Cardiac fibroblast (primary cell): ENCODE measurements at regions not wholly inside any gene's neighbourhood (a gene's known extent, or its start where the extent isn't known, plus 50 kb on each side); places are given as distances from the start of the nearest gene placed in this dataset.

Source experiments
- DNase-seq, 2 donors: peaks; one replicate each; pipeline versions ENCODE4 v3.0.0 to v3.0.0-alpha.2; 2010; ENCODE audit warnings: low read depth in 2 of 2
- H3K4me3 ChIP-seq, 2 donors: replicated peaks in 1 of 2; 1 replicate in 1 of 2; 2 replicates in 1 of 2; pipeline ENCODE4 v1.5.1; 2011; ENCODE audit warnings: low read depth in 2 of 2, low read length in 2 of 2, mild to moderate bottlenecking in 2 of 2, moderate library complexity in 1 of 2
- TF ChIP-seq, protein P1 (sequence below): IDR thresholded peaks from one replicate; pipeline ENCODE4 v1.5.1; 2011; ENCODE audit warnings: low read depth, mild to moderate bottlenecking, low read length, inconsistent platforms

DNA sequence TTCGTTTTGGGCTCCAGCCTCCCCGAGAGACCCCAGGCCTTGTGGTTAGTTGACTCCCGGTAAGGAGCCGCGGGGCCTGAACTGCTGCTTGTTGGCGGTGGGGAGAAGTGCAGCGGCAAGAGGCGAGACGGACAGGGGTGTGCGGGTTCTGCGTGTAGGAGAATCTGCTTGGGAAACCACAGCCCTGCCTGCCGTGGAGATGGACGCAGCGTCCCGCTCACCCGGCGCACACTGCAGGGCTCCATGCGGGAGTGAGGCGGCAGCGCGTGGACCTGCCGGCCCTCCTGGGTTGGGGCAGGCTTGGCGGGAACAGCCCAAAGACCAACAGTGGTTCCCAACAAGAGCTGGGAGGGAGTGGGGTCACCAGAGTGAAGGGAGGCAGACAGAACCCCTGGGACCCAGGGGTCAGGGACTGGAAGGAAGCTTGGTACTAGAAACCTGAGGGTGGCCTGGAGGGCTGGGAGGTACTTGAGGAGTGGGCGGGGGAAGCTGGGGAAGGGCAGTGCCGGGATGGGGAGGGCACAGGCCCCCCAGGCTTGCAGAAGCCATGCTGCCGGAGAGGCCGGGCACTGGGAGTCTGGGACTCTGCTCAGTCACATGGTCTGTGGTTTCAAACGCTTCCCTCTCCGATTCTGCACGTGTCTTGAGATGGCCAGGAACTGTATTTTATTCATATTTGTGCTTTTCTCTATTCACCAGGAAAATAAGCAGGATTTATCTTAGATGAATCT is 70.8 kb downstream of the RGS12 start:
- no peak overlapping the region for H3K4me3 ChIP-seq
- TF ChIP-seq, protein P1, sequence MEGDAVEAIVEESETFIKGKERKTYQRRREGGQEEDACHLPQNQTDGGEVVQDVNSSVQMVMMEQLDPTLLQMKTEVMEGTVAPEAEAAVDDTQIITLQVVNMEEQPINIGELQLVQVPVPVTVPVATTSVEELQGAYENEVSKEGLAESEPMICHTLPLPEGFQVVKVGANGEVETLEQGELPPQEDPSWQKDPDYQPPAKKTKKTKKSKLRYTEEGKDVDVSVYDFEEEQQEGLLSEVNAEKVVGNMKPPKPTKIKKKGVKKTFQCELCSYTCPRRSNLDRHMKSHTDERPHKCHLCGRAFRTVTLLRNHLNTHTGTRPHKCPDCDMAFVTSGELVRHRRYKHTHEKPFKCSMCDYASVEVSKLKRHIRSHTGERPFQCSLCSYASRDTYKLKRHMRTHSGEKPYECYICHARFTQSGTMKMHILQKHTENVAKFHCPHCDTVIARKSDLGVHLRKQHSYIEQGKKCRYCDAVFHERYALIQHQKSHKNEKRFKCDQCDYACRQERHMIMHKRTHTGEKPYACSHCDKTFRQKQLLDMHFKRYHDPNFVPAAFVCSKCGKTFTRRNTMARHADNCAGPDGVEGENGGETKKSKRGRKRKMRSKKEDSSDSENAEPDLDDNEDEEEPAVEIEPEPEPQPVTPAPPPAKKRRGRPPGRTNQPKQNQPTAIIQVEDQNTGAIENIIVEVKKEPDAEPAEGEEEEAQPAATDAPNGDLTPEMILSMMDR = no peak
- DNase-seq = no peak

DNA sequence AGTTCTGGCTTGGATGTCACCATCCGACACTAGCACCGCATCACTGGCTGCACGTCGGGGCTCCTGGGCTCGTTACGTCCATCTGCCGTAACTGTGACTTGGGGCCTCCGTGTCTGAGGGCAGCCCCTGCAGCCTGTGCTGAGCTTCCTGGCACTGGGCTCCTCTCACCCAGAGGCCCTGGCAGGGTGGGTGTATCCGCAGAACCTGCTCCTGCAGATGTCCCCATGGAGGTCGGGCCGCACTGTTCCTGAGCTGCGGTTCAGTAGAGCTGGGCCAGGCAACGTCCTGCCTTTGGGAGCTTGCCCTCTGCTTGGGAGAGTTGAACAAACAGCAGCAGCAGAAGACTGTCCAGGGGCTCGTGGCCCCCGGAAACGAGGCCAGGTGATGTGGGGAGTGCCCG is 71.4 kb downstream of the RGS12 start:
- TF ChIP-seq, protein P1 = no peak
- H3K4me3 ChIP-seq = no peak overlapping the region
- no peak for DNase-seq

DNA sequence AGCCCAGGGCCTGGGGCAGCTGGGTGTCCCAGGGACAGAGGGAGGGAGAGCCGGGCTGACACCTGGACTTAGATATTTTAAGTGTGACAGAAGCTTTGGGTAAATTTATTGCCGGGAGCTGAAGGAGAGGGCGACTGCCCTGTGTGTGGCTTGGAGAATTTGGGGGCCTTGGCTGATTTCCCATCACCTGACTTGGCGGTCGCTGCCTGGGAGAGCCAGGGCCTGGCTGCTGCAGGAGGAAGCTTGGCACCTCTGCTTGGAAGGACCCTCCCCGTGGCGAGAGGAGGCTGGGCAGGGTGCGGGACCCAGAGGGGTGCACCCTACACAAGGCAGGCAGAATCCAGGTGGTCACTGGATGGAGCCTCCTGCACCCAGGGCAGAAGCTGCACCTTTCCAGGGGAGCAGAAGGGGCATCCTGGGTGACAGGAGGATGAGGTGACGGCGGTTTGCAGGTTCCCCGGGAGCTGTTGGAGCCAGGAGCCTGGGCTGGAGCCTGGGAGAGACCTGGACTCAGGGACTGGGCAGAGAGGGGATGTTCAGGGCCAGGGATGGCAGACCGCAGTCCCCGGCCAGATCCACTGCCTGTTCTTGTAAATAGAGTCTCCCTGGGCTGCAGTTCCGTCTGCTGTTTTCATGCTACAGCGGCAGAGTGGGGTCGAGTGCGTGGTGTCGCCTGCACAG is 72.0 kb downstream of the RGS12 start:
- TF ChIP-seq, protein P1 = no peak
- H3K4me3 ChIP-seq = no peak overlapping the region
- DNase-seq = no peak

DNA sequence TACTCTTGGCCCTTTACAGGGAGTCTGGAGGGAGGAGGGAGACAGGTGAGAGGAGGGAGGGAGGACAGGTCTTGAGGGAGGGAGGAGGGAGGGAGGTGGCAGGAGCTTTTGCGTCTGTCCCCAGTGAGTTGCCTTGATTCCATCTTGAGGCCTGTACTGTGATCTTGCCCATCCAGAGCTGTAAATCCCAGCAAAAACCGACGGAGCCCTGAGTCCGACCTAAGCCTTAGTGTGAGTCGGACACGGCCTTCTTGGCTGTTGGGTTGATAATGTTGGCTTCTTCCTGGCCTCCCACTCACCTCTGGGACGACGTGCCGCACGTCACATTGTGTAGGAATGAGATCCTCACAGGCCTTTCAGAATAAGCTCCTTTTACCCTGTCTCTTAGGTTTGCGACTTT is 72.5 kb downstream of the RGS12 start:
- TF ChIP-seq, protein P1 = no peak
- DNase-seq = no peak
- H3K4me3 ChIP-seq = no peak overlapping the region

DNA sequence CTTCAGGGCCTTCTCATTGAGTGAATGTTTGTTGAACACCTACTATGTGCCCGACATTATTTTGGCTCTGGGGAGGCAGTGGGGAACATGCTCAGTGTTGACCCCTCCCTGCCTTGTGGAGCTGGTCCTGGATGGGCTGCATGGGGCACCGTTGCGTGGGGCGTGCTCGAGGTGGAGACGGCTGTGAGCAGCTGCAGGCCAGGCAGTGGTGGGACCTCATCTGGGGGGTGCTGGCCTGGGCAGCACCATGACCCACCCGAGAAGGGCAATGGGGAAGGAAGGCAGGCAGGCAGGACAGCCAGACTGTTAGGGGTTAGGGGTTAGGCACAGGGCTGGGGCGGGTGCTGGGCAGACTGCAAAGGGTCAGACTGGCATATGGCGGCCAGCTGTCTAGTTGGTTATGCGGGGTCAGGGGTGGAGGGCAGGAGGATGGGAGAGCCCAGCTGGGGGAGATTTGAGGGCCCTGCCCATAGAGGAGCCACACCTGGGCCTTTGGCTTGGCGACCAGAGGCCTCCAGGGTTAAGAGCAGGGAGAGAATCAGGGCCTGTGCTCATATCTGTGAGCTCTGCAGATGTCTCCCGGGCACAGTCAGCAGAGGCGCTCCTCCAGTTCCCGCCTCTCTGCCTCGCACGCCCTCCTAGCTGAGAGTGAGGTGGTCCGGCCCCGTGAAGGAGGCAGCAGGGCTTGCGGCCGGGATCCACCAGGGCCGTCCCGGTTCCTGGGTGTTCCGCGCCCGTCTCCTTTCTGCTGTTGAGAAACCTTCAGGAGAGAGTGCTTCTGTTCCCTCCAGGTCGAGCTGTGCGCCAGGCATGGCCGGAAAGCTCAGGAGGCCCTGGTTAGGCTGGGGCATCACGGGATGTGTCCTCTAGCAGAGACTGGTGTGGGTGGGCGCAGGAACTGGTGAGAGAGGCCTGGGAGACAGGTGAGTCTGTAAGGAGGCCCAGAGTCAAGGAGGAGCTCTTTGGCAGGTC is 73.3 kb downstream of the RGS12 start:
- no peak overlapping the region for H3K4me3 ChIP-seq
- DNase-seq = no peak
- TF ChIP-seq, protein P1 = no peak

DNA sequence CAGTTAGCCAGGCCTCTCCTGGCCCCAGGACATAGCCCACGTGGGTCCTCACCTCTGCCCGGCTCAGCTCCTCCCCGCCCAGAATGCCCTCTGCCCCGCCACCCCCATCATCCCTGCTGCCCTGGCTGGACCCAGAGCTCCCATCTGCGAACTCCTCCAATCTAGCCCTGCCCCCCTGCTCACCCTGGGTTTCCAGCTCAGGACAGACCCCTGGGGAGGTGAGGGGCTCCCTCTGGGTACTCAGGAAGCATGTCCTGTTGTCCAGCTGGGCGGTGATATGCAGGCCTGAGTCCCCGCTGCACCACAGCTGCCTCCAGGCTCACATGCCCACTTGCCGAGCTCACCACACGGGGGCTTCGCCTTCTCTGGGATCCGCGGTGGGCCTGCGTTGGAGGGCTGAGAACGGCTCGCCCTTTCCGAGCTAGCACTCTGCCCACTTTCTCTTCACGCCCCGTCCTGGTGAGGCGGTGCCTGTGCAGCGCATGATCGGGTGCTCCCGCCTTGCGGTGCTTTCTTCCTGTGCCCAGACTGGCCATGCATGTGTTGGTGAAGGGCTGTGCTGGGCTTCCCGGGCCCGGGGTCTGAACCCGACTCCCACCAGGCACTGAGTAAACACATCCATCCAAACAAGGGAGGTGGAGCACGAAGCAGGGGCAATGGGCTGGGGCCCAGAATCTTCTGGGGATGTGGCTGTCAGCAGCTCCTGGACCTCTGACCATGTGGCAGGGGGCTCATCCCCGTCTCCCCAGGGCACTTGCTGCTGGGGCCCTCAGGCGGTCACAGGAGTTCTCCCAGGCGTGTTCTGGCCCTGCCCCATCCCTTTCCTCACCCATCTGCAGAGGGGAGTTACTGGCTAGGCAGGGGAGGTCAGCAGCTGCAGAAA is 74.3 kb downstream of the RGS12 start:
- H3K4me3 ChIP-seq = no peak overlapping the region
- TF ChIP-seq, protein P1 = no peak
- no peak for DNase-seq
